ENCODE measurements at regions not wholly inside any gene's neighbourhood (a gene's known extent, or its start where the extent isn't known, plus 50 kb on each side); places are given as distances from the start of the nearest gene placed in this dataset.
"Not testable (repeated sequence)": the region's sequence is repeated elsewhere in the genome, so short reads cannot be mapped to it uniquely, and the experiment has no call there.

DNA sequence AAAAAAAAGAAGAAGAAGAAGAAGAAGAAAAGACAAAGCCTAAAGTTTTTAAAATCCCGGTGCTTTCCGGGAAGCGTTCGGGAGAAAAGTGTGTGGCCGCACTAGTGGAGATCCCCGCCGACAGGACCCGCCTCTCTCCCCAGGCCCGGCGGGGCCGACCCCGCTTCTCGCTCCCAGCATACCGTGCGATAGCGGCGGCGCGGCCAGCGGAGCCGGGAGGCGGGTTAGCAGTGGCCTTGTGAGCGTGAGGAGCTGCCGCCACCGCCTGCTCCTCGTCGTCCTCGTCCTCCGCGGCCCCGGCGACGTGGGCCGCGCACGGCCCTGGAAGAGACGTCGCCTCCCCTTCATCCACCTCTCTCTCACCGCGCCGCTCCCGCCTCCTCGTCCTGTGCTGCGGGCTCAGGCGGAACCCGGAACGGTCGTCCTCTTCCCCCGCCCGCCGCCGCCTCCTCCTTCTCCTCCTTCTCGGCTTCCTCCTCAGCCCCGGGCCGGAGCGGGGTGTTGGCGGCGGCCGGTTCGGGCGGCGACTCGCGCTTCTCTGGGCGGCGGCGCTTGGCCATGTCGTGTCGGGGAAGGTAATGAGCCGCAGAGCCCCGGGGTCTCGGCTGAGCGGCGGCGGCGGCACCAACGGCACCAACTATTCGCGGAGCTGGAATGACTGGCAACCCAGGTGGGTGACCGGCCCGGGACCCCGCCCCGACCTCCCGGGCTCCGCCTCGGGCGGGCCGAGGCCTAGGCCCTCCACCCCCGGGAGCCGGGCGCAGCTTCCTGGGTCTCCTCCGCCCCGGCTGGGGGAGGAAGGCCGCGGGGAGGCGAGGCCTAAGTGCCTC lies 62.6 kb upstream of the CDR2 start:
- H3K9me3 ChIP-seq (ENCODE audit: control insufficient read depth in 2 of 2, low read length in 2 of 2); H3K27me3 ChIP-seq (ENCODE audit: control insufficient read depth in 2 of 2, insufficient read depth in 2 of 2, low read length in 2 of 2); H3K4me1 ChIP-seq (ENCODE audit: control insufficient read depth in 2 of 2, insufficient read depth in 2 of 2, low read length in 2 of 2); H3K36me3 ChIP-seq (ENCODE audit: control insufficient read depth in 2 of 2, insufficient read depth in 2 of 2, low read length in 2 of 2): not testable (repeated sequence)
- Histone ChIP-seq H3K9ac (ENCODE audit: low read depth in 1 of 2, low read length in 2 of 2) (peak overlapping the region; percentile 63 to 94), H3K27ac (ENCODE audit: low read depth in 2 of 2, low read length in 2 of 2) (peak overlapping the region; percentile 95 to 96), H3K4me3 (ENCODE audit: low read length in 2 of 2) (peak overlapping the region; percentile 74 to 84)

DNA sequence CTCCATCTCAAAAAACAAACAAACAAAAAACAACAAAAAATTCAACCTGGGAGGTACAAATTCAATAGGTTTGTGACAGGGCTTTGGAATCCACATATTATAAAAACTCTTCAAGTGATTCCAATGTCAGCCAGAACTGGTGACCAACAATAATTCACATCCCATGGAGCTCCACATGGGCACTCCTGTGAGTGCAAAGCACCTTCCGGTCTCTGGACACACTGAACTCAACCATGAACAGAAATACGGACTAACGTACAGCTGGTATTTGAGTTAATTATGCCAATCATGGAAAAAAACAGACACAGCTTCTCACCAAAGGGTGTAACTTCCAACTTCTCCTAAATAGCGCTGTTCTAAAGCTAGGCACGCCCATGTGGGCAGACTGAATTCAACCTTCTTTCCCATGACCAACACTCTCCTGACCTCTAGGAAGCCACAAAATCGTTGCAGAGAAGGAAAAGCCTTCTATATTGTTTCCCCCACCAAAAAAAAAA lies 62.0 kb upstream of the CDR2 start:
- not testable (repeated sequence) for H3K36me3 ChIP-seq (ENCODE audit: control insufficient read depth in 2 of 2, insufficient read depth in 2 of 2, low read length in 2 of 2); H3K4me1 ChIP-seq (ENCODE audit: control insufficient read depth in 2 of 2, insufficient read depth in 2 of 2, low read length in 2 of 2); H3K9me3 ChIP-seq (ENCODE audit: control insufficient read depth in 2 of 2, low read length in 2 of 2); H3K27me3 ChIP-seq (ENCODE audit: control insufficient read depth in 2 of 2, insufficient read depth in 2 of 2, low read length in 2 of 2)
- Histone ChIP-seq H3K27ac (ENCODE audit: low read depth in 2 of 2, low read length in 2 of 2) (peak overlapping the region; percentile 95 to 96), H3K9ac (ENCODE audit: low read depth in 1 of 2, low read length in 2 of 2) (peak overlapping the region; percentile 63 to 94), H3K4me3 (ENCODE audit: low read length in 2 of 2) (peak overlapping the region in 1 of 2 donors; percentile 74)

DNA sequence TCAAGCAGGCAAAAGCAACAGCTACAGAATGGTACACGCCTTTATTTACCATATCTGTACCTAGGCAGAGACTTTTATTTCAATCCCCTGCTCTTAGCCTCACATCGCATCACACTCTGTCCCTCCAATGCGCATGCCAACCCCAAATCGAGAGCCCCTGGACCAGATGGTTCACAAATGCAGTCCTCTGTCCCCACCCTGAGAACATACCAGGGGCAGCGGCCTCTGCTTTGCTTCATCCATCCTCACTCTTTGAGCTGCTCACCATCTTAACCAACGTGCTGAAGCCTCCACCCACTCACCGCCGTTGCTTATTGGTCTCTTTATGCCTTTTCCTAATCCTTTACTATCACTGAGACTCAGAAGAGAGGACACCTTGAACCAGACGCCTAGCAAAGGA lies 56.9 kb upstream of the CDR2 start:
- peaks cover 8 to 21% of the 10 kb centered on the region in 2 donors for H3K36me3 ChIP-seq (ENCODE audit: control insufficient read depth in 2 of 2, insufficient read depth in 2 of 2, low read length in 2 of 2)

DNA sequence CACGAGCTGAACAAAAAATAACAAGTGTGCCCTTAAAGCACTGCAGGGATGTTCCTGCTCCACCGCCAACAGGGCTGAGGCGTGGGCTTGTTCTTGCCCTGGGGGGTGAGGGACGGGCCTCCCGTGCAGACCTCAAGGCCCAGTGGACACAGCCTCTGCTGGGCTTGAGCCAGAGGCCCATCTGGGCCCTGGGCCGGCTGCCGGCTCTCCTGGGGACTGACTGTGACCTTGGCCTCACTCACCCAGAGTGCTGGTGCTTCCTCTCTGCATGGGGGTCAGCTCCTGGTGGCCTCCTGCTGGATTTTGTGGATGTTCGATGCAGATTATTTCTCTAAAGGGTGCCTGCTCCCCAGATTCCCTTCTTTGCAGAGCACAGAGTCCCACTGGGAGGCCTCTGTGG lies 54.2 kb upstream of the CDR2 start:
- Histone ChIP-seq H3K4me3 (ENCODE audit: low read length in 2 of 2) (no peak overlapping the region), H3K27ac (ENCODE audit: low read depth in 2 of 2, low read length in 2 of 2) (no peak overlapping the region), H3K36me3 (ENCODE audit: control insufficient read depth in 2 of 2, insufficient read depth in 2 of 2, low read length in 2 of 2) (peaks cover 17 to 29% of the 10 kb centered on the region in 2 donors), H3K27me3 (ENCODE audit: control insufficient read depth in 2 of 2, insufficient read depth in 2 of 2, low read length in 2 of 2) (no peaks in the 10 kb centered on the region), H3K4me1 (ENCODE audit: control insufficient read depth in 2 of 2, insufficient read depth in 2 of 2, low read length in 2 of 2) (peaks cover 2 to 5% of the 10 kb centered on the region in 2 donors), H3K9me3 (ENCODE audit: control insufficient read depth in 2 of 2, low read length in 2 of 2) (no peaks in the 10 kb centered on the region), H3K9ac (ENCODE audit: low read depth in 1 of 2, low read length in 2 of 2) (no peak overlapping the region)

More for the DNA sequence above, 56.9 kb upstream of the CDR2 start:
- H3K9ac ChIP-seq (ENCODE audit: low read depth in 1 of 2, low read length in 2 of 2); H3K27ac ChIP-seq (ENCODE audit: low read depth in 2 of 2, low read length in 2 of 2); H3K4me3 ChIP-seq (ENCODE audit: low read length in 2 of 2); H3K27me3 ChIP-seq (ENCODE audit: control insufficient read depth in 2 of 2, insufficient read depth in 2 of 2, low read length in 2 of 2); H3K9me3 ChIP-seq (ENCODE audit: control insufficient read depth in 2 of 2, low read length in 2 of 2); H3K4me1 ChIP-seq (ENCODE audit: control insufficient read depth in 2 of 2, insufficient read depth in 2 of 2, low read length in 2 of 2): not testable (repeated sequence)

DNA sequence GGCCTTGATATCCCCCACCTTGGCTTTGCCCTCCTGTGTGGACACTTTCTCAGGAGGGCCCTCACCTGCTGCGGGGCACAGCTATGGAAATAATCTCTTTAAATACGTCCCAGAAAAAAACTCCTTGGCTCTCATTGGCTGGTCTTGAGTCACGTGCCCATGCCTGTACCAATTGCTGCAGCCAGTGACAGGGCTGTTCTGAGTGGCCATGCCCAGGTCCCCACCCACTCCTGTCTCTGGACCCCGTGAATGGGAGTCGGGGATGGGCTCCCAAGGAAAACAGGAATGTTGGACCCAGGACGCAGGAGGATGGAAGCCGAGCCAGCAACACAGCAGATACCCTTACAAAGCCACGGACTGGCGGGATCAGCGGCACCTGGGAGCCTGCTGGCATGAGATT lies 53.1 kb upstream of the CDR2 start:
- Histone ChIP-seq H3K27me3 (ENCODE audit: control insufficient read depth in 2 of 2, insufficient read depth in 2 of 2, low read length in 2 of 2) (no peaks in the 10 kb centered on the region), H3K4me3 (ENCODE audit: low read length in 2 of 2) (no peak overlapping the region), H3K9me3 (ENCODE audit: control insufficient read depth in 2 of 2, low read length in 2 of 2) (no peaks in the 10 kb centered on the region), H3K4me1 (ENCODE audit: control insufficient read depth in 2 of 2, insufficient read depth in 2 of 2, low read length in 2 of 2) (peaks cover 2 to 5% of the 10 kb centered on the region in 2 donors), H3K36me3 (ENCODE audit: control insufficient read depth in 2 of 2, insufficient read depth in 2 of 2, low read length in 2 of 2) (peaks cover 19 to 29% of the 10 kb centered on the region in 2 donors), H3K27ac (ENCODE audit: low read depth in 2 of 2, low read length in 2 of 2) (no peak overlapping the region), H3K9ac (ENCODE audit: low read depth in 1 of 2, low read length in 2 of 2) (no peak overlapping the region)

DNA sequence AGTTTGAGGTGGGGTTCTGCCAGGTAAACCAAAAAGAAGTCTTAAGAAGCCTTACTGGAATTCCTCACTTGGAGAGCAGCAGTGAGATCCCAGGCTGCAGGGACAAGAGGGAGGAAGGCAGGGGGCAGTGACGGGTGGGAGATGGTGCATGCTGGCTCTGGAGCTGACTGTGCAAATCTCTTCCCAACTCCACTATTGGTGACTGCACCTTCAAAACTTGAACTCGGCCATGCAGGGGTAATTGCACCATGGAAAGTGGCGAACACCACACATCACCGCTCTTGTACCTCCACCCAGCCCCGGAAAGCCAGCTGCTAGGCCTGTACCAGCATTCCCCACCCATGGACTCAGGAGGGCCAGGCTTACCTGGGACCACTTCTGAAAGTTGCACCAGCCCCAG lies 51.4 kb upstream of the CDR2 start:
- no peaks in the 10 kb centered on the region for H3K27me3 ChIP-seq (ENCODE audit: control insufficient read depth in 2 of 2, insufficient read depth in 2 of 2, low read length in 2 of 2)
- H3K36me3 ChIP-seq (ENCODE audit: control insufficient read depth in 2 of 2, insufficient read depth in 2 of 2, low read length in 2 of 2): peaks cover 24 to 32% of the 10 kb centered on the region in 2 donors
- no peak overlapping the region for H3K27ac ChIP-seq (ENCODE audit: low read depth in 2 of 2, low read length in 2 of 2)
- H3K4me1 ChIP-seq (ENCODE audit: control insufficient read depth in 2 of 2, insufficient read depth in 2 of 2, low read length in 2 of 2): peaks cover 2 to 5% of the 10 kb centered on the region in 2 donors
- no peak overlapping the region for H3K9ac ChIP-seq (ENCODE audit: low read depth in 1 of 2, low read length in 2 of 2)
- no peaks in the 10 kb centered on the region for H3K9me3 ChIP-seq (ENCODE audit: control insufficient read depth in 2 of 2, low read length in 2 of 2)
- H3K4me3 ChIP-seq (ENCODE audit: low read length in 2 of 2): no peak overlapping the region

DNA sequence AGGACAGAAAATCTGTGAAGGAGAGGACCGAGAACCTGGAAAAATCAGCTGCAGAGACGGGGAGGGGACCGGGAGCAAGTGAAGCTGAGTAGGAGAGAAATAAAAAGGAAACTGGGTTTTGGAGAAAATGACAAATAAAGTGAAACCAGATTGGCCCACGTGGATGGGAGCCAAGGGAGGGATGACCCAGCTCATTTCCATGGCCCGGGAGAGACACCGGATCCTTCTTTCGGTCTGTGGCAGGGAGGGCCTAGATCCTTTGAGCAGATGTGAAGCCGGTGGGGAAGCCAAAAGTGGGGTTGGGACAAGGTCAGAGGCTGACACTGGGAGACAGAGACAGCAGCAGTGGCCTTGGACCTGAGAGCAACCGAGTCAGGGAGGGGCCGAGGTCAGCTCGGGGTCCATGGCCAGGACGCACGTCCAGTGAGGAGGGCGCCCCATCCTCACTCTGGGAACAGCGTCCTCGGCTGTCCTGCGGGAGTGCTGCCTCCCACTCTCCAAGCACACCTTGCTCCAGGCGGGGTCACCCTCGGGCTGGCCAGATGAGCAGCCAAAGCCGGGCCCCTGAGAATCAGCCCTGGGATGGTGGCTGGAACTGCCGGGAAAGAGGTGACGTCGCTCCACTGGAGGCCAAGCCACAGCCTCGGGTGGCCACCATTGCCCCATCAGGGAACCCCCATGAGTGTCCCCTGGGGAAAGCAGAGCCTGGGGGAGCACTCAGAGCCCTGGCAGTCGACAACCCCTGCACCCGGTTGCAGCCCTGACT lies 50.8 kb upstream of the CDR2 start:
- no peak overlapping the region for H3K4me3 ChIP-seq (ENCODE audit: low read length in 2 of 2)
- no peaks in the 10 kb centered on the region for H3K9me3 ChIP-seq (ENCODE audit: control insufficient read depth in 2 of 2, low read length in 2 of 2)
- H3K27me3 ChIP-seq (ENCODE audit: control insufficient read depth in 2 of 2, insufficient read depth in 2 of 2, low read length in 2 of 2): no peaks in the 10 kb centered on the region
- H3K36me3 ChIP-seq (ENCODE audit: control insufficient read depth in 2 of 2, insufficient read depth in 2 of 2, low read length in 2 of 2): peaks cover 28 to 38% of the 10 kb centered on the region in 2 donors
- peak overlapping the region in 1 of 2 donors; percentile 7 for H3K9ac ChIP-seq (ENCODE audit: low read depth in 1 of 2, low read length in 2 of 2)
- H3K27ac ChIP-seq (ENCODE audit: low read depth in 2 of 2, low read length in 2 of 2): peak overlapping the region in 1 of 2 donors; percentile 10
- peaks cover 2 to 5% of the 10 kb centered on the region in 2 donors for H3K4me1 ChIP-seq (ENCODE audit: control insufficient read depth in 2 of 2, insufficient read depth in 2 of 2, low read length in 2 of 2)

DNA sequence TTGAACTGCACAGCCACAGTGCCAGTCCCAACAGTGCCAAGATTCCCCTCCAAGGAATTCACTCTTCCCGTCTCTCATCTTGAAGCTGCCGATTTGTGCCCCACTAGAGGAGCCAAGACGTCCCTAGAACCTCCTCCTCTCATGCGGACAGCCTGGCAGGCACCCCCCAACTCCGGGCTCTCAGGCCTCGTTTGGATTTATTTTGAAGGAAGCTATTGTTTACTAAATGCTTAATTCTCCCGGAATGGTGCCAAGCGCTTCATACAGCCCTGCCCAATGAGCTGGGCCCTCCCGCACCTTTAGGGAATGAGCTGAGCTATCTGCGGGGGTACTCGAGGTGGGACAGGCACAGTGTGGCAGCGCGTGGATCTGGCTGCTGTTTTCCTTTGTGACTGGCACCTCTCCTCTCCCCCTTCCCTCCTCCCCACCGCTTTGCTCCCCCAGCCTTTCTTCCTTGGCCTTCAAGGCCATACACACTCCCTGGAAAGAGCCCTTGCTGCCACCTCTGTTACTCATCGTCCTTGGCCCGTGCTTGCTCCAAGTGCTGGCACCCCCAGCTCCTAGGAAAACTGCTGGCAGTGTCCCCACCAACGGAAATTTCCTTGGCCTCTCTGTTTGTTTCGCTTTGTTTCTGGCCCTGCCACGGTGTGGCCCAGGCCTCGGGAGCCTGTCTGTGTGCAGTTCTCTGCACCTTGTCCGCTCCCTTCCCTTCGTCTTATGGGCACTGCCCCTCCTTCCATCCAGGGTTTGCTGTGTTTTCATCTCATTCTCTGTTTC lies 49.9 kb upstream of the CDR2 start:
- Histone ChIP-seq H3K4me1 (ENCODE audit: control insufficient read depth in 2 of 2, insufficient read depth in 2 of 2, low read length in 2 of 2) (peaks cover 2 to 5% of the 10 kb centered on the region in 2 donors), H3K36me3 (ENCODE audit: control insufficient read depth in 2 of 2, insufficient read depth in 2 of 2, low read length in 2 of 2) (peaks cover 36 to 41% of the 10 kb centered on the region in 2 donors), H3K27ac (ENCODE audit: low read depth in 2 of 2, low read length in 2 of 2) (peak overlapping the region; percentile 10 to 55), H3K4me3 (ENCODE audit: low read length in 2 of 2) (no peak overlapping the region), H3K27me3 (ENCODE audit: control insufficient read depth in 2 of 2, insufficient read depth in 2 of 2, low read length in 2 of 2) (no peaks in the 10 kb centered on the region), H3K9ac (ENCODE audit: low read depth in 1 of 2, low read length in 2 of 2) (peak overlapping the region in 1 of 2 donors; percentile 12), H3K9me3 (ENCODE audit: control insufficient read depth in 2 of 2, low read length in 2 of 2) (no peaks in the 10 kb centered on the region)
